ENCODE measurements at regions not wholly inside any gene's neighbourhood (a gene's known extent, or its start where the extent isn't known, plus 50 kb on each side); places are given as distances from the start of the nearest gene placed in this dataset.
A peak's percentile ranks its signal among the peaks of the same experiment; 100 is the strongest.

DNA sequence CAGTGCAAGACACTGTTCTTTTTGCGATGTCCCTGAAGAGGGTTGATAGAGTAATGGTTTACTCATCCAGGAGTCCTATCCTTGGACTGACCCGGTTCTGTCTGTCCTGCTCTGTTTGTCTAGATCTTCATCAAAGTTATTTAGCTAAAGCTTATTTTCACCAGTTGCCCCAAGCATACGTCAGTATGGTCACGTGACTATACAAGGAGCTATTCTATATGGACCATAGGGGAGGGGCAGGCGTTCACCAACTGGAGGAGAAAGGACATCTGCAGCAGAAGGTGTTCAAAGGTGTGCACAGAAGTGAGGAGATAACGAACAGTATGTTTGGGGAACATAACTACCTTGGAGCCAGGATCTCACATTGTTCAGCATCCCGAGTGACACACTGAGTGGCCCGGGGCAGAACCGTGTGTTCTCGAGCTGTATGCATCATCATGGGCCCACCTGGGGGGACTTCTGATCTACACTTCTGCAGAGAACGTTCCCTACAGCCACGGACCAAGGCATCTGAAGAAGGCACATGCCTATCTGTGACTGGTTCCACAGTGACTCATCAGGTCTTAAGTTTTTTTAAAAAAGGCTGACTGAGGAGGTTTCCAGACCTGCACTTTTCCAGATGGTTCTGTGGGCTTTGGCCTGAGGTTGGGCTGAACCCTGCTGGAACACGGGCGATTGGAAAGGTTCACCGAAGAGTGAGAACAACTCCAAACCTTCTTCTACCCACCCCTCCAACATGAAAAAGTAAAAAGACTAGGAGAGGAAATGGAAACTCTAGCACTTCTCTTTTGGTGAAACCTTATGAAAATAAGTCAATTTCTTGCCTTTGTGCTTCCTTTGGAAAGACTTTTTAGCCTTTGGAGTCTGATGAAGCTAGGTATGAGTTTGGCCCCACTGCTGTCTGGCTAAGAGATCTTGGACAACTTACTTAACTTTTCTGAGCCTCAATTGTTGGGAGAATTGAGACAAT, 68.6 kb upstream of the YWHAQ start:
- H3K36me3 Mint-ChIP-seq (ENCODE audit: insufficient read depth in 2 of 2): no peaks in the 10 kb centered on the region
- DNase-seq (no peak), ATAC-seq (replicated peaks in 1 of 2) (no peak)
- H3K27me3 Mint-ChIP-seq (ENCODE audit: low read depth): peaks cover 26% of the 10 kb centered on the region
- peaks cover 46% of the 10 kb centered on the region for H3K4me1 Mint-ChIP-seq (ENCODE audit: low read depth)
- peaks cover 0 to 1% of the 10 kb centered on the region in 2 donors for H3K9me3 Mint-ChIP-seq
- H3K4me3 Mint-ChIP-seq: no peak overlapping the region
- H3K27ac Mint-ChIP-seq: no peak overlapping the region

- H3K4me3 Mint-ChIP-seq: no peak overlapping the region
- H3K36me3 Mint-ChIP-seq (ENCODE audit: insufficient read depth in 2 of 2): no peaks in the 10 kb centered on the region
- H3K27me3 Mint-ChIP-seq (ENCODE audit: low read depth): peaks cover 26% of the 10 kb centered on the region
- peaks cover 50% of the 10 kb centered on the region for H3K4me1 Mint-ChIP-seq (ENCODE audit: low read depth)
- H3K27ac Mint-ChIP-seq: no peak overlapping the region
- H3K9me3 Mint-ChIP-seq: peaks cover 0 to 1% of the 10 kb centered on the region in 2 donors
- ATAC-seq (replicated peaks in 1 of 2): no peak
- no peak for DNase-seq
Observed at GRCh38 chr2:9700109-9700495, 69.3 kb upstream of the YWHAQ start.

DNA sequence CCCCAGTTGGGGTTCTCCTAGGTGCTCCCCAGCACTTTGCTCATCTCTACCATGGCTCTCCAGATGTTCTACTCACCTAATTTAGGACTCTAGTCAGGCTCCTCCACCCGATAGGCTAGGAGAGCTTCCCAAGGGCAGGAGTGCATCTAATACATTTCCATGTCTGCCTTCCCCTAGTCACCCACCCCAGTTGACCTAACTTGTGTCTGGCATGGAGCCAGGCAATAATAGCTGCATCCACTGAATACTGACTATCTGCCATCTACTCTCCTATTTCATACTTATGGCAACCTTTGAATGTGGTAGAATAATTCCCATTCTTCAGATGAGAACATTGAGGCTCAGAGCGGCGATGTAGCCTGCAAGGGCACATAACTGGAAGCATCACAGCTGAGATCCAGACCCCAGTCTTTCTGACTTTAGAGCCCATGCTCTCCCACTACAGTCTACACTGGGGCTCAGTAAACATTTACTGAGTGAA, 71.8 kb upstream of the YWHAQ start:
- H3K4me3 Mint-ChIP-seq: peak overlapping the region; percentile 5 to 30

GRCh38 chr2:9703085-9703678, 72.4 kb upstream of the YWHAQ start:
- Mint-ChIP-seq H3K9me3 (peaks cover 0 to 1% of the 10 kb centered on the region in 2 donors), H3K27me3 (ENCODE audit: low read depth) (peaks cover 11% of the 10 kb centered on the region), H3K4me3 (peak overlapping the region; percentile 30 to 42), H3K27ac (peak overlapping the region; percentile 34), H3K4me1 (ENCODE audit: low read depth) (peaks cover 47% of the 10 kb centered on the region), H3K36me3 (ENCODE audit: insufficient read depth in 2 of 2) (no peaks in the 10 kb centered on the region)
- ATAC-seq (replicated peaks in 1 of 2): peak; percentile 96 to 97
- peak; percentile 89 to 90 for DNase-seq

More for the DNA sequence above, 71.8 kb upstream of the YWHAQ start:
- H3K4me1 Mint-ChIP-seq (ENCODE audit: low read depth): peaks cover 47% of the 10 kb centered on the region
- H3K36me3 Mint-ChIP-seq (ENCODE audit: insufficient read depth in 2 of 2): no peaks in the 10 kb centered on the region
- no peak overlapping the region for H3K27ac Mint-ChIP-seq
- H3K9me3 Mint-ChIP-seq: peaks cover 0 to 1% of the 10 kb centered on the region in 2 donors
- H3K27me3 Mint-ChIP-seq (ENCODE audit: low read depth): peaks cover 16% of the 10 kb centered on the region
- DNase-seq: no peak
- ATAC-seq (replicated peaks in 1 of 2): no peak

DNA sequence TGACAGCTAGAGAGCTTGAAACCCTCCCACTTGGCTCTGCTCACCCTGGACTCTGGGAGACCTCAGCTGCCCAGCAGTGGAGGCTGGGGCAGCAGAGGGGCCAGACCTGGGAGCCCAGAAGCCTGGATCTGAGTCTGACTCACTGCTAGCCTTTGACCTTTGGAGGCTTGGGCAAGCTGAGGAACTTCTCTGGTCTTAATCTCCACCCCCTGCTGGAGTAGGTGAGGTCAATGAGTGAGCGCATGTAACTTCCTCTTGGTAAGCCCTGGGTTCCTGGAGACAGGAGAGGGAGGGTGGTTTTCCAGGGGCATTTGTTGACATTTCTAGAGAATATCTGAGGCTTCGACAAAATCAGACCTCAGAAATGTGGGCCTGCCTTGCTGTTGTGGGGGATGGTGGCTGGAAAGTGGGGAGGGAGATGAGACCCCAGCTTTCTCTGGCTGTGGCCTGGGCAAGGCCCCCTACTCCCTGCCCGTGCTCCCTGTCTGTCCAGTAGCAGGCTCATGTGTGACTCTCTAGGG, 73.0 kb upstream of the YWHAQ start:
- Mint-ChIP-seq H3K4me3 (peak overlapping the region; percentile 30 to 42), H3K4me1 (ENCODE audit: low read depth) (peaks cover 49% of the 10 kb centered on the region)

GRCh38 chr2:9704600-9704999, 73.8 kb upstream of the YWHAQ start:
- H3K4me3 Mint-ChIP-seq: peak overlapping the region in 1 of 2 donors; percentile 44
- H3K27me3 Mint-ChIP-seq (ENCODE audit: low read depth): peaks cover 11% of the 10 kb centered on the region
- no peaks in the 10 kb centered on the region for H3K36me3 Mint-ChIP-seq (ENCODE audit: insufficient read depth in 2 of 2)
- H3K4me1 Mint-ChIP-seq (ENCODE audit: low read depth): peaks cover 51% of the 10 kb centered on the region
- H3K27ac Mint-ChIP-seq: peak overlapping the region; percentile 64
- no peak for DNase-seq
- no peak for ATAC-seq (replicated peaks in 1 of 2)
- H3K9me3 Mint-ChIP-seq: peaks cover 0 to 1% of the 10 kb centered on the region in 2 donors

More for the DNA sequence above, 73.0 kb upstream of the YWHAQ start:
- ATAC-seq (replicated peaks in 1 of 2) (peak in 1 of 2 donors; percentile 52), DNase-seq (peak in 1 of 2 donors; percentile 42)
- H3K27ac Mint-ChIP-seq: no peak overlapping the region
- H3K36me3 Mint-ChIP-seq (ENCODE audit: insufficient read depth in 2 of 2): no peaks in the 10 kb centered on the region
- H3K27me3 Mint-ChIP-seq (ENCODE audit: low read depth): peaks cover 11% of the 10 kb centered on the region
- peaks cover 0 to 1% of the 10 kb centered on the region in 2 donors for H3K9me3 Mint-ChIP-seq

GRCh38 chr2:9705196-9705595, 74.4 kb upstream of the YWHAQ start:
- DNase-seq (no peak), ATAC-seq (replicated peaks in 1 of 2) (no peak)
- H3K27me3 Mint-ChIP-seq (ENCODE audit: low read depth): peaks cover 11% of the 10 kb centered on the region
- peaks cover 0 to 1% of the 10 kb centered on the region in 2 donors for H3K9me3 Mint-ChIP-seq
- no peaks in the 10 kb centered on the region for H3K36me3 Mint-ChIP-seq (ENCODE audit: insufficient read depth in 2 of 2)
- no peak overlapping the region for H3K27ac Mint-ChIP-seq
- H3K4me1 Mint-ChIP-seq (ENCODE audit: low read depth): peaks cover 51% of the 10 kb centered on the region
- no peak overlapping the region for H3K4me3 Mint-ChIP-seq

GRCh38 chr2:9707008-9707407, 76.2 kb upstream of the YWHAQ start:
- ATAC-seq (replicated peaks in 1 of 2) (no peak), DNase-seq (no peak)
- Mint-ChIP-seq H3K36me3 (ENCODE audit: insufficient read depth in 2 of 2) (no peaks in the 10 kb centered on the region), H3K9me3 (no peaks in the 10 kb centered on the region), H3K4me3 (no peak overlapping the region), H3K27ac (no peak overlapping the region), H3K4me1 (ENCODE audit: low read depth) (peaks cover 68% of the 10 kb centered on the region), H3K27me3 (ENCODE audit: low read depth) (no peaks in the 10 kb centered on the region)

- Mint-ChIP-seq H3K36me3 (ENCODE audit: insufficient read depth in 2 of 2) (no peaks in the 10 kb centered on the region), H3K9me3 (no peaks in the 10 kb centered on the region), H3K27ac (no peak overlapping the region), H3K4me3 (no peak overlapping the region), H3K4me1 (ENCODE audit: low read depth) (peaks cover 69% of the 10 kb centered on the region), H3K27me3 (ENCODE audit: low read depth) (no peaks in the 10 kb centered on the region)
- no peak for ATAC-seq (replicated peaks in 1 of 2)
- no peak for DNase-seq
Observed at GRCh38 chr2:9707611-9708160, 76.9 kb upstream of the YWHAQ start.

DNA sequence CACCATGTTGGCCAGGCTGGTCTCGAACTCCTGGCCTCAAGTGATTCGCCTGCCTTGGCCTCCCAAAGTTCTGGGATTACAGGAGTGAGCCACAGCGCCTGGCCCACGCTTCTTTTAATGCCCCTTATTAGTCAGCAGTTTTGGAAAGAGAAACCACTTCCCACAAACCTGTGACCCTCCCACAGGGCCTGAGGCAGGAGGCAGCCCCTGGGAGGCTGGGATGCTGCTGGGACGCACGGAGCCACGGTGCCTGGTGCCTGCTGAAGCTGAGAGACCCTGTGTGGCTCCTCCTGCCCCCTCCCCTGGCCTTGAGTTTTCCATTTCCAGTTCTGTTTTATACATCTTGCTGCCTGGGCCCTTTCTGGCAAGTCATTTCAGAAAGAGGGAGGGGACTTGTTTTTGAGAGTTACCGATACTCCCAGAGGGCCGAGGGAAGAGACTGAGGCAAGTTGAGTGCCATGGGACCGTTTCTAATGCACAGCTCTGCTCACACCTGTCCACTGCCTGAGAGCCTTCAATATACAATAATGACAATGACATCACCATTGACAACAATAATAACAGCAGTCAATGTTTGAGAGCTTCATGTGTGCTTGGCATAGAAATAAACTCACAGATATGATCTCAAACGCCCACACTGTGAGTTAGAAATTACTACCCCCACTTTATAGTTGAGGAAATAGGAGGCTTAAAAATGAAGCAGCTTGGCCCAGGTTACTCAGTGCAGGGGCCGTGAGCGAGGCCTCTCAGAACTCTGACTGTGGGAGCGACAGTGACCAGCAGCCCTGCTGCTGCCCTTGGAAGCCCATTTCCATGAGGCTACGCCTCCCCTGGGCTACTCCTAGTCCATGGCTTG, 78.1 kb upstream of the YWHAQ start:
- no peaks in the 10 kb centered on the region for H3K27me3 Mint-ChIP-seq (ENCODE audit: low read depth)
- peak overlapping the region; percentile 92 for H3K27ac Mint-ChIP-seq

GRCh38 chr2:9709539-9710285, 78.9 kb upstream of the YWHAQ start:
- Mint-ChIP-seq H3K27ac (peak overlapping the region; percentile 92), H3K4me3 (peak overlapping the region; percentile 61 to 77), H3K4me1 (ENCODE audit: low read depth) (peaks cover 56% of the 10 kb centered on the region), H3K9me3 (no peaks in the 10 kb centered on the region), H3K36me3 (ENCODE audit: insufficient read depth in 2 of 2) (no peaks in the 10 kb centered on the region), H3K27me3 (ENCODE audit: low read depth) (no peaks in the 10 kb centered on the region)
- ATAC-seq (replicated peaks in 1 of 2): no peak
- peak in 1 of 2 donors; percentile 9 for DNase-seq

More for the DNA sequence above, 78.1 kb upstream of the YWHAQ start:
- ATAC-seq (replicated peaks in 1 of 2) (peak; percentile 79 to 84), DNase-seq (peak; percentile 66 to 68)
- Mint-ChIP-seq H3K4me1 (ENCODE audit: low read depth) (peaks cover 61% of the 10 kb centered on the region), H3K36me3 (ENCODE audit: insufficient read depth in 2 of 2) (no peaks in the 10 kb centered on the region), H3K4me3 (peak overlapping the region; percentile 61 to 77), H3K9me3 (no peaks in the 10 kb centered on the region)

All from activated T-cell treated with anti-CD3 and anti-CD28 coated beads, Interleukin-2, amount 50 U/mL, for 72 hours (primary cell).